ENCODE measurements at regions not wholly inside any gene's neighbourhood (a gene's known extent, or its start where the extent isn't known, plus 50 kb on each side); places are given as distances from the start of the nearest gene placed in this dataset.
"Not testable (repeated sequence)": the region's sequence is repeated elsewhere in the genome, so short reads cannot be mapped to it uniquely, and the experiment has no call there.

DNA sequence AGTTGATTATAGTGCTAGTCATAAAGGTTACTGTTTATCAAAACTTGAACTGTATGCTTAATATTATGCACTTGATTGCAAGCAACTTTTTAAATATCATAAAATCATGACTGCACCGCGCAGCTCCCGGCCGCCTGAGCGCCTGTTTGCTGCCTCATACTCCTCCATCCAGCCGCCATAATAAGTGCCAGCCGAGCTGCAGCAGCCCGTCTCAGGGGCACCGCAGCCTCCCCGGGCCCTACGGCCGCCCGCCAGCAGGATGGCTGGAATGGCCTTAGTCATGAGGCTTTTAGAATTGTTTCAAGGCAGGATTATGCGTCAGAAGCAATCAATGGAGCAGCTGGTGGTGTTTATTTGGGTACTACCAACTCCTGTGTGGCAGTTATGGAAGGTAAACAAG lies 337.2 kb downstream of the PAX3 start:
- intact Hi-C loops (cut with DNase I) = loop anchor here in 5 of 10 donors (10.0 kb wide), 2 partner anchors 387 to 1277 kb away; partner anchors contain the start of gene EPHA4 (in 3 of the 5)
- no peaks in the 10 kb centered on the region for H3K9me3 ChIP-seq
- no peak overlapping the region for H3K4me3 ChIP-seq
- no peak for TF ChIP-seq POLR2A (IDR thresholded peaks at IDR 0.05)
- TF ChIP-seq, protein P1, sequence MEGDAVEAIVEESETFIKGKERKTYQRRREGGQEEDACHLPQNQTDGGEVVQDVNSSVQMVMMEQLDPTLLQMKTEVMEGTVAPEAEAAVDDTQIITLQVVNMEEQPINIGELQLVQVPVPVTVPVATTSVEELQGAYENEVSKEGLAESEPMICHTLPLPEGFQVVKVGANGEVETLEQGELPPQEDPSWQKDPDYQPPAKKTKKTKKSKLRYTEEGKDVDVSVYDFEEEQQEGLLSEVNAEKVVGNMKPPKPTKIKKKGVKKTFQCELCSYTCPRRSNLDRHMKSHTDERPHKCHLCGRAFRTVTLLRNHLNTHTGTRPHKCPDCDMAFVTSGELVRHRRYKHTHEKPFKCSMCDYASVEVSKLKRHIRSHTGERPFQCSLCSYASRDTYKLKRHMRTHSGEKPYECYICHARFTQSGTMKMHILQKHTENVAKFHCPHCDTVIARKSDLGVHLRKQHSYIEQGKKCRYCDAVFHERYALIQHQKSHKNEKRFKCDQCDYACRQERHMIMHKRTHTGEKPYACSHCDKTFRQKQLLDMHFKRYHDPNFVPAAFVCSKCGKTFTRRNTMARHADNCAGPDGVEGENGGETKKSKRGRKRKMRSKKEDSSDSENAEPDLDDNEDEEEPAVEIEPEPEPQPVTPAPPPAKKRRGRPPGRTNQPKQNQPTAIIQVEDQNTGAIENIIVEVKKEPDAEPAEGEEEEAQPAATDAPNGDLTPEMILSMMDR (IDR thresholded peaks at IDR 0.05) = no peak
- 89 to 97% (median 94%) methylated on average over 8 to 14 of the region's 14 CpGs for WGBS, 4 donors
- no peak for DNase-seq
- no peaks in the 10 kb centered on the region for H3K4me1 ChIP-seq
- no peaks in the 10 kb centered on the region for H3K27me3 ChIP-seq
- H3K36me3 ChIP-seq = no peaks in the 10 kb centered on the region
- ATAC-seq = no peak
- H3K27ac ChIP-seq = no peak overlapping the region

DNA sequence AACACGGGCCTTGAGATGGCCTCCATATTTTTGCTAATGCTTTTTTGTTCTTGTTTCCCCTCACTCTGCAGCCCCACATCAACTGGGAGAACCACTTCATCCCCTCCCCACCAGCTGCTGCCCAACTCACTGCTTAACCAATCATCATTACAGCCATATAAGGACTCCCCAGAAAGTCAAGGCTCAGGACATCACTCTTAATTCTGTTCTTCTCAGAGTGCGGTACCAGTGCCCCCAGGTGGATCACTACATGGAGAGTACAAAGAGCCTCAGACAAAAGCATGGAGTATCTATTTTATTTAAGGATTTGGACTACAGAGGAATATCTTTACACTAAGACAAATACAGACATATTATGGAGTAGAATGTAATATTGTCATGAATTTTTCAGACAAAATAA lies 340.6 kb downstream of the PAX3 start:
- no peak overlapping the region for H3K4me3 ChIP-seq
- no peaks in the 10 kb centered on the region for H3K9me3 ChIP-seq
- TF ChIP-seq, protein P1 (IDR thresholded peaks at IDR 0.05) = no peak
- TF ChIP-seq POLR2A (IDR thresholded peaks at IDR 0.05) = no peak
- peak in 1 of 4 donors; percentile 48 for ATAC-seq
- no peaks in the 10 kb centered on the region for H3K36me3 ChIP-seq
- WGBS, 4 donors = 77 to 90% (median 84%) methylated on average over 2 of the region's 2 CpGs
- no peak overlapping the region for H3K27ac ChIP-seq
- intact Hi-C loops (cut with DNase I) = loop anchor here in 1 of 10 donors (10.0 kb wide), 1 partner anchor 363 kb away; no protein-coding TSS in a partner anchor
- DNase-seq = no peak
- H3K27me3 ChIP-seq = no peaks in the 10 kb centered on the region
- no peaks in the 10 kb centered on the region for H3K4me1 ChIP-seq

DNA sequence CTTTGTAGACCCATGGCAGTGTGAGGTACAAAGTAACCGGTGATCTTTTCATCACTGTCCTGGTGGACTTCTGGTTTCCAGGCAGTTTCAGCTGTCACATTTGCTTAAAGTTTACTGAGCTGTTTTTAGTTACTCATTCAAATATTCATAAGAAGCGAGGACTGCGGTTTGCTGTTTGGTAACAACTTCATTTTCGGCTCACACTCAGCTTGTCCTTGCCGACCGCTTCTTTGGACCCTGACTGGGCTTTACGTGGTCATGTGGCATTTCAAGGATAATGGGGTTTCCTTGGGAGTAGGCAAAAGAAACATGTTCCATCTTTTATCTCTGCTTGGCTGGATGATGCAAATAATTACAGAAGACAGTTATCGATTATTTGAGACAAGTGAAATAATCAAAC lies 350.7 kb downstream of the PAX3 start:
- H3K4me1 ChIP-seq = peaks cover 0 to 3% (median 0%) of the 10 kb centered on the region in 12 donors
- no peaks in the 10 kb centered on the region for H3K27me3 ChIP-seq
- ATAC-seq (no peak), DNase-seq (no peak)
- 93 to 96% (median 95%) methylated on average over 8 of the region's 8 CpGs for WGBS, 4 donors
- intact Hi-C loops (cut with DNase I) = no loop called here
- H3K27ac ChIP-seq = no peak overlapping the region
- no peak for TF ChIP-seq POLR2A (IDR thresholded peaks at IDR 0.05)
- TF ChIP-seq, protein P1 (IDR thresholded peaks at IDR 0.05) = no peak
- H3K36me3 ChIP-seq = no peaks in the 10 kb centered on the region
- H3K4me3 ChIP-seq = no peak overlapping the region
- H3K9me3 ChIP-seq = peaks cover 0 to 8% (median 0%) of the 10 kb centered on the region in 12 donors

DNA sequence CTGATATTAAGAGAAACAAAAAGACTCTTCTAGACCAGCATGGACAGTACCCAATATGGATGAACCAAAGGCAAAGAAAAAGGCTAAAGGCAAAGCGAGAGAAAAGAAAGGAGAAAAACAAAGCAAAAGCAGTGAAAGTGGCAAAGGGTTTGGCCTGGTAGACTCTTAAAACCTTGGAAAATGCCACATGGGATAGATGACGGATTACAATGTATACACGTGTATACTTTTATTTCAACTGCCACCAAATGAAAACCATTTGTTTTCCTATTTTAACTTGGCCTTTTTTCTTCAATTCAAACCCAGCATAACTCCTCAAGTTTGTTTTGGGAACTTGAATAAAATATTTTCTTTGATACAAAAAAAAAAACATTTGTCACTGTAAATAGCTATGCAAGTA lies 354.3 kb downstream of the PAX3 start:
- ATAC-seq; H3K36me3 ChIP-seq; H3K4me3 ChIP-seq; H3K9me3 ChIP-seq; DNase-seq; H3K27me3 ChIP-seq; H3K4me1 ChIP-seq; intact Hi-C loops (cut with DNase I): not testable (repeated sequence)
- peak overlapping the region in 1 of 12 donors; percentile 78 for H3K27ac ChIP-seq
- WGBS, 4 donors = 87 to 93% (median 90%) methylated on average over 3 of the region's 3 CpGs
